ENCODE measurements at regions not wholly inside any gene's neighbourhood (a gene's known extent, or its start where the extent isn't known, plus 50 kb on each side); places are given as distances from the start of the nearest gene placed in this dataset.

DNA sequence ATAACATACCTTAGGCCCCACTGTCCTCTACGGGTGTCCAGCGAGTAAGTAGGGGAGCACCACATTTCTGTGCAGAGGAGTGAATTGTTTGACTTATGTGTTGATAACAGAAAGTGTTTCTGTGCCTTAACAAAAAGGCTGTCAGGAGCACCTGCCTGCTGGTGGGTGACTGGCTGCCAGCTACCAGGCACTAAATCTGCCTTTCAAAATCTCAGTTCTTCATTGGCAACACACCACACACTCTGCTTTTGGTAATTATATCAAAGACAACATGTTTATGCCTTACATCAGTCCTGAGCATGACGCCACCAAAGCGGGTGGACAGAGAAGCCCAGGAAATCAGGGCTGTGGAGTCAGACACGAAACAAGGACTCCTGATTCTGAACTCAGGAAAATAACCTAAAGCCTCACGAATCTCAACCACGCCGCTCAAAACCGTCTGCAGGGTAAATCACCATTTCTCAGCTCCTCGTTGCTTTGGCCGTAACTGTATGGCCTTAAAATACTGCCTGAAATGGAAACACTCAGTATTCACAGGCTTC lies 105.2 kb upstream of the SOX1 start:
- Histone ChIP-seq H3K9me2 (no peaks in the 10 kb centered on the region), H3K4me1 (ENCODE audit: control insufficient read depth in 1 of 2, insufficient read depth in 2 of 2, low read depth in 1 of 2, low read length in 1 of 2) (no peaks in the 10 kb centered on the region), H3K4me3 (ENCODE audit: low read depth in 2 of 2, low read length in 1 of 2) (no peak overlapping the region), H3F3A (replicated peaks; ENCODE audit: insufficient read depth) (no peaks in the 10 kb centered on the region), H3K79me2 (ENCODE audit: insufficient read depth) (no peaks in the 10 kb centered on the region), H3K36me3 (replicated peaks in 1 of 2; ENCODE audit: control insufficient read depth in 1 of 2, insufficient read depth in 2 of 2, low read length in 1 of 2) (no peaks in the 10 kb centered on the region), H2AFZ (ENCODE audit: low read depth) (no peak overlapping the region), H3K4me2 (no peak overlapping the region), H3K9me3 (no peaks in the 10 kb centered on the region), H4K20me1 (ENCODE audit: insufficient read depth) (no peaks in the 10 kb centered on the region), H3K27me3 (ENCODE audit: insufficient read depth) (no peaks in the 10 kb centered on the region; the same call in 1 of the 2 replicates), H3K9ac (no peak overlapping the region), H3K27ac (ENCODE audit: low read depth in 2 of 2, low read length in 1 of 2) (no peak overlapping the region)
- ChIA-PET POLR2A (no interaction called here), CTCF (no interaction called here)
- no peak for DNase-seq
- TF ChIP-seq, protein P1, sequence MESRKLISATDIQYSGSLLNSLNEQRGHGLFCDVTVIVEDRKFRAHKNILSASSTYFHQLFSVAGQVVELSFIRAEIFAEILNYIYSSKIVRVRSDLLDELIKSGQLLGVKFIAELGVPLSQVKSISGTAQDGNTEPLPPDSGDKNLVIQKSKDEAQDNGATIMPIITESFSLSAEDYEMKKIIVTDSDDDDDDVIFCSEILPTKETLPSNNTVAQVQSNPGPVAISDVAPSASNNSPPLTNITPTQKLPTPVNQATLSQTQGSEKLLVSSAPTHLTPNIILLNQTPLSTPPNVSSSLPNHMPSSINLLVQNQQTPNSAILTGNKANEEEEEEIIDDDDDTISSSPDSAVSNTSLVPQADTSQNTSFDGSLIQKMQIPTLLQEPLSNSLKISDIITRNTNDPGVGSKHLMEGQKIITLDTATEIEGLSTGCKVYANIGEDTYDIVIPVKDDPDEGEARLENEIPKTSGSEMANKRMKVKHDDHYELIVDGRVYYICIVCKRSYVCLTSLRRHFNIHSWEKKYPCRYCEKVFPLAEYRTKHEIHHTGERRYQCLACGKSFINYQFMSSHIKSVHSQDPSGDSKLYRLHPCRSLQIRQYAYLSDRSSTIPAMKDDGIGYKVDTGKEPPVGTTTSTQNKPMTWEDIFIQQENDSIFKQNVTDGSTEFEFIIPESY (IDR thresholded peaks at IDR 0.05; ENCODE audit: borderline replicate concordance, low read depth): no peak
- no peak for TF ChIP-seq NRF1 (IDR thresholded peaks at IDR 0.05; ENCODE audit: low read depth, low read length)
- 8% methylated on average over 11 of the region's 11 CpGs for WGBS (ENCODE audit: low lambda C conversion rate)

DNA sequence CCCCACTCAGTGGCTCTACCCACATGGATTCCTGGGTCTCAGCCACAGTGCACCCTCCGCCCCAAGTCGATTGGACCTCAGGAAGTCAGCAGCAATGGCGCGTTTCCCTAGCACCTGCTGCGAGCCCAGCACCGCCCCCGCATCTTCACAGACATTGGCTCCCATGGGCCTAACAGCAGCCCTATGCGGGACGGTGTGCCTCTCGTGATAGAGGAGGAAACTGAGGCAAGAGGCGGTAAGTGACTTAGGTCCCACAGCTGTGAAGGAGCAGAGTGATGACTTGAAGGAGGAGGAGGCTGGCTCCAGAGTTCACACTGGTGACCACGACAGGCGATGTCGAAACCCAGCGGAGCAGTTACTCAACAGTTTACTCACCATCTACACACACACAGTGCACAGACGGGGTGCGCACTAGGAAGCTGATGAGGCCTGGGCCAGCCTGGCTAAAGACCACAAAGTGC lies 104.5 kb upstream of the SOX1 start:
- no peaks in the 10 kb centered on the region for H3K36me3 ChIP-seq (replicated peaks in 1 of 2; ENCODE audit: control insufficient read depth in 1 of 2, insufficient read depth in 2 of 2, low read length in 1 of 2)
- H3K9ac ChIP-seq: no peak overlapping the region
- no peak overlapping the region for H3K4me3 ChIP-seq (ENCODE audit: low read depth in 2 of 2, low read length in 1 of 2)
- no peak overlapping the region for H2AFZ ChIP-seq (ENCODE audit: low read depth)
- H3K4me1 ChIP-seq (ENCODE audit: control insufficient read depth in 1 of 2, insufficient read depth in 2 of 2, low read depth in 1 of 2, low read length in 1 of 2): no peaks in the 10 kb centered on the region
- no peaks in the 10 kb centered on the region for H3K79me2 ChIP-seq (ENCODE audit: insufficient read depth)
- ChIA-PET POLR2A (no interaction called here), CTCF (interaction anchor here (0.5 to 0.6 kb wide), 2 partner anchors 19 to 101 kb away, joined by 3 read pairs; no protein-coding TSS in a partner anchor)
- H3K9me3 ChIP-seq: no peaks in the 10 kb centered on the region
- H3K27ac ChIP-seq (ENCODE audit: low read depth in 2 of 2, low read length in 1 of 2): no peak overlapping the region
- TF ChIP-seq, protein P1 (IDR thresholded peaks at IDR 0.05; ENCODE audit: borderline replicate concordance, low read depth): no peak
- TF ChIP-seq JUND (IDR thresholded peaks at IDR 0.05) (no peak), FOSL2 (IDR thresholded peaks at IDR 0.05; ENCODE audit: borderline replicate concordance, low read depth) (no peak), GABPA (IDR thresholded peaks at IDR 0.05; ENCODE audit: low read depth) (no peak)
- TF ChIP-seq, protein P2, sequence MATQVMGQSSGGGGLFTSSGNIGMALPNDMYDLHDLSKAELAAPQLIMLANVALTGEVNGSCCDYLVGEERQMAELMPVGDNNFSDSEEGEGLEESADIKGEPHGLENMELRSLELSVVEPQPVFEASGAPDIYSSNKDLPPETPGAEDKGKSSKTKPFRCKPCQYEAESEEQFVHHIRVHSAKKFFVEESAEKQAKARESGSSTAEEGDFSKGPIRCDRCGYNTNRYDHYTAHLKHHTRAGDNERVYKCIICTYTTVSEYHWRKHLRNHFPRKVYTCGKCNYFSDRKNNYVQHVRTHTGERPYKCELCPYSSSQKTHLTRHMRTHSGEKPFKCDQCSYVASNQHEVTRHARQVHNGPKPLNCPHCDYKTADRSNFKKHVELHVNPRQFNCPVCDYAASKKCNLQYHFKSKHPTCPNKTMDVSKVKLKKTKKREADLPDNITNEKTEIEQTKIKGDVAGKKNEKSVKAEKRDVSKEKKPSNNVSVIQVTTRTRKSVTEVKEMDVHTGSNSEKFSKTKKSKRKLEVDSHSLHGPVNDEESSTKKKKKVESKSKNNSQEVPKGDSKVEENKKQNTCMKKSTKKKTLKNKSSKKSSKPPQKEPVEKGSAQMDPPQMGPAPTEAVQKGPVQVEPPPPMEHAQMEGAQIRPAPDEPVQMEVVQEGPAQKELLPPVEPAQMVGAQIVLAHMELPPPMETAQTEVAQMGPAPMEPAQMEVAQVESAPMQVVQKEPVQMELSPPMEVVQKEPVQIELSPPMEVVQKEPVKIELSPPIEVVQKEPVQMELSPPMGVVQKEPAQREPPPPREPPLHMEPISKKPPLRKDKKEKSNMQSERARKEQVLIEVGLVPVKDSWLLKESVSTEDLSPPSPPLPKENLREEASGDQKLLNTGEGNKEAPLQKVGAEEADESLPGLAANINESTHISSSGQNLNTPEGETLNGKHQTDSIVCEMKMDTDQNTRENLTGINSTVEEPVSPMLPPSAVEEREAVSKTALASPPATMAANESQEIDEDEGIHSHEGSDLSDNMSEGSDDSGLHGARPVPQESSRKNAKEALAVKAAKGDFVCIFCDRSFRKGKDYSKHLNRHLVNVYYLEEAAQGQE (IDR thresholded peaks at IDR 0.05; ENCODE audit: low read depth, low read length): no peak
- WGBS (ENCODE audit: low lambda C conversion rate): 43% methylated on average over 17 of the region's 17 CpGs
- no peak for DNase-seq
- H4K20me1 ChIP-seq (ENCODE audit: insufficient read depth): no peaks in the 10 kb centered on the region
- no peaks in the 10 kb centered on the region for H3F3A ChIP-seq (replicated peaks; ENCODE audit: insufficient read depth)
- H3K27me3 ChIP-seq (ENCODE audit: insufficient read depth): no peaks in the 10 kb centered on the region; the same call in 1 of the 2 replicates
- no peaks in the 10 kb centered on the region for H3K9me2 ChIP-seq
- H3K4me2 ChIP-seq: no peak overlapping the region

All from SK-N-SH (cell line).